Coronary artery (tissue), 2 donors: ENCODE measurements at regions not wholly inside any gene's neighbourhood (a gene's known extent, or its start where the extent isn't known, plus 50 kb on each side); places are given as distances from the start of the nearest gene placed in this dataset.

Experiments
- DNase-seq: peaks from one replicate; pipeline ENCODE4 v3.0.0-alpha.2; 2017; ENCODE audit warnings: low spot score
- H3K27ac ChIP-seq, 2 donors: fragments of 200-600 bp; sonication (generic); one replicate each; pipeline ENCODE4 v1.5.1; 2016 to 2019
- H3K4me3 ChIP-seq: fragments of 200-600 bp; sonication (generic); 2 replicates; pipeline ENCODE4 v1.5.1; 2016; ENCODE audit warnings: mild to moderate bottlenecking, moderate library complexity
- TF ChIP-seq, protein P1 (sequence below): fragments of 200-600 bp; sonication (generic); IDR thresholded peaks from one replicate; pipeline ENCODE4 v1.5.1; 2019; ENCODE audit warnings: antibody characterized with exemption

DNA sequence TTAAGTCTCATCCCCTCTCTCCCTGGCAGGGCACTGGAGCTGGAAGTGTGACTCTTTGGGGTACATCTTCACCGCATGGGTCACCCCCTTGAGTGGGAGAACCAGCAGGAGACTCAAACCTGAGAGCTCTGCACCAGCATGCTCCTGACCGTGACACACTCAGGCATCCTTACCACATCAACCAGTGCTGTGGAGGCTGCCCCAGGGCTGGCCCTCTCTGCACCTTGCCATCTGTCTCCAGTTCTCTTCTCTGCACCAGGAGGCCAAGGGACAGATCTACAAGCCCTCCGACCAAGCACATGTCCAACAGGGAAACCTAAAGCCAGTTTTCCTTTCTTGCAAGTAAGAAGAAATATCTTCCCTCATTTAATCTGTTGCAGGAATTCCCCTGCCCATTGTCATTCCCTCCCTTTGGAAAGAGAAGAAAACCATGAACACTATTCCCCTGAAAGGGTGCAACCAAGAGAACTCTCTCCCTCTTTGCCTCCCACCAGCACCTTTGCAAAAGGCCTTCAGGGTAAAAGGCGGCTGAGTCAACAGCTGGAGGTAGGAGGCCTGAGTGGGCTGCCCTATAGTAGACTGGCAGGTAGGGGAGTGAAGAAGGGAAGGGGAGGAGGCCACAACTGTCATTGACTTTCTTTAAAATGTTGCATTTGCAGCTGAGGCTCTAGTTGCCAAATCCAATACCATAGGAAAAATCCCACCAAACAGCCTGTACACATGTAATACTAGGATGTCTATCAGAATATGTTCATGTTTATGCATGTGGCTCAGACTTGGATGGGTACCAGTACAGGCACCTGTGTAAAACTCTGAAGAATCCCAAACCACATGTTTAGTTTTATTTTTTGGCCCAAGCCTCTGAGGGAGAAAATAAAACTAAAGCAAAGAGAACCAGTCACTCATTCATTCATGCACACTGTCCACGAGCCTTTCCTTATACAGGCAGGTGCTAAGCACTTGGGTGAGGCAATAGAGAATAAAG, 117.0 kb downstream of the WT1 start:
- DNase-seq: no peak
- Histone ChIP-seq H3K27ac (no peak overlapping the region), H3K4me3 (no peak overlapping the region)
- TF ChIP-seq, protein P1, sequence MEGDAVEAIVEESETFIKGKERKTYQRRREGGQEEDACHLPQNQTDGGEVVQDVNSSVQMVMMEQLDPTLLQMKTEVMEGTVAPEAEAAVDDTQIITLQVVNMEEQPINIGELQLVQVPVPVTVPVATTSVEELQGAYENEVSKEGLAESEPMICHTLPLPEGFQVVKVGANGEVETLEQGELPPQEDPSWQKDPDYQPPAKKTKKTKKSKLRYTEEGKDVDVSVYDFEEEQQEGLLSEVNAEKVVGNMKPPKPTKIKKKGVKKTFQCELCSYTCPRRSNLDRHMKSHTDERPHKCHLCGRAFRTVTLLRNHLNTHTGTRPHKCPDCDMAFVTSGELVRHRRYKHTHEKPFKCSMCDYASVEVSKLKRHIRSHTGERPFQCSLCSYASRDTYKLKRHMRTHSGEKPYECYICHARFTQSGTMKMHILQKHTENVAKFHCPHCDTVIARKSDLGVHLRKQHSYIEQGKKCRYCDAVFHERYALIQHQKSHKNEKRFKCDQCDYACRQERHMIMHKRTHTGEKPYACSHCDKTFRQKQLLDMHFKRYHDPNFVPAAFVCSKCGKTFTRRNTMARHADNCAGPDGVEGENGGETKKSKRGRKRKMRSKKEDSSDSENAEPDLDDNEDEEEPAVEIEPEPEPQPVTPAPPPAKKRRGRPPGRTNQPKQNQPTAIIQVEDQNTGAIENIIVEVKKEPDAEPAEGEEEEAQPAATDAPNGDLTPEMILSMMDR: no peak

DNA sequence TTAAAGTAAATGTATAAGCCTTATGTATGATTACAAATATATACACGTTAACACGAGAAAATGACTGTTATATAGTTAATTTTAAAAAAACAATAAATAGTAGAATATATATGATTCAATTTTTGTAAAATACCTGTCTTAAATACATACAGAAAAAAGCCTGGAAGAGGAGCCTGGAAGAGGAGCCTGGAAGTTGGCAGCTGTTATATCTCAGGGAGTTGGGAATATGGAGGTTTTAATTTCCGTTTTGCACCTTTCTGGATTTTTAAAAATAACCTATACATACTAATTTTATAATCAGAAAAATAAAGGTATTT, 111.6 kb downstream of the WT1 start:
- DNase-seq: no peak
- TF ChIP-seq, protein P1: no peak
- Histone ChIP-seq H3K27ac (no peak overlapping the region), H3K4me3 (no peak overlapping the region)

DNA sequence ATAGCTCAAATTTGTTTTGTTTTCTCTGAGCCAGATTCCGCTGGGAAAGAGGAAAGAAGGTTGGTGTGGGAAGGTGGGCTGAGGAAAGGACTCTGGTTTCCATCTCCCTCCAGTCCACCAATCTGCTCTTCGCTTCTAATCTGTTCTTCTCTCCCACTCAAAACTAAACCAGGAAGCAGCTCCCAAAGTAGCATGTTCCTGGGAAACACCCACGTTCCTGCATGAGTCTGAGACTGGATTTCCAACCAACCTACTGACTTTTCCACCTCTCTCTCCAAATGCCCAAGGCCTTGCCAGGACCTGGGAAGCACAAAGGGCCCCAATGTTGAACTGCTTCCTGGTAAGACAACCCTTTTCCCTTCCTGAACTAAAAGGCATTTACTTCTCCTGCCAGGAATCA, 110.2 kb downstream of the WT1 start:
- TF ChIP-seq, protein P1: no peak
- no peak for DNase-seq
- H3K27ac ChIP-seq: no peak overlapping the region
- H3K4me3 ChIP-seq: no peak overlapping the region

- no peak for DNase-seq
- TF ChIP-seq, protein P1: no peak
- Histone ChIP-seq H3K27ac (no peak overlapping the region), H3K4me3 (no peak overlapping the region)
These were observed 109.6 kb downstream of the WT1 start for GRCh38 chr11:32325725-32326124.

DNA sequence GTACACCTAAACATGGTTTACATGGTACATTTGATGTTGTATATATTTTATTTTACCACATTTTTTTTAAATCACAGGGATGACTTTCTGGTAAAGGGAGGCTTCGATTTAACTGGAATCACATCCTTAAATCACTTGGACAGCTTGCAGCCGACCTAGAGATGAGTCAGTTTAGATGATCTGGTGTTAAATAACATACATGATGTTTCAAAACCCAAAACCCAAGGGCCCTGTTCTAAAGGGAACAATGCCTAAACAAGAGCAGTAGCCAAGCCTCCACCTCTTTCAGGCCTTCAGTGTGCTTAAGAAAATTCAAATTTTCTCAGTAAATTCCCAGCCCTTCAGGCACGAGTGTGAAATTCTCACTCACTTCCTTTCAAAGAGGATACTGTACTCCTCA, 108.8 kb downstream of the WT1 start:
- no peak overlapping the region for H3K27ac ChIP-seq
- no peak for DNase-seq
- no peak overlapping the region for H3K4me3 ChIP-seq
- TF ChIP-seq, protein P1: no peak

- TF ChIP-seq, protein P1: no peak
- DNase-seq: no peak
- H3K27ac ChIP-seq: no peak overlapping the region
- no peak overlapping the region for H3K4me3 ChIP-seq
These were observed 106.9 kb downstream of the WT1 start for GRCh38 chr11:32328392-32328791.

GRCh38 chr11:32331098-32331497, 104.2 kb downstream of the WT1 start:
- TF ChIP-seq, protein P1: no peak
- Histone ChIP-seq H3K27ac (no peak overlapping the region), H3K4me3 (no peak overlapping the region)
- no peak for DNase-seq
